ENCODE measurements at regions not wholly inside any gene's neighbourhood (a gene's known extent, or its start where the extent isn't known, plus 50 kb on each side); places are given as distances from the start of the nearest gene placed in this dataset.
"Not testable (repeated sequence)": the region's sequence is repeated elsewhere in the genome, so short reads cannot be mapped to it uniquely, and the experiment has no call there.

GRCh38 chr1:83445873-83446272 lies 553.1 kb downstream of the TTLL7 start:
- not testable (repeated sequence) for TF ChIP-seq POLR2A, CTCF, EP300 (IDR thresholded peaks at IDR 0.05)

All from upper lobe of left lung (tissue), 4 donors.